ENCODE measurements at regions not wholly inside any gene's neighbourhood (a gene's known extent, or its start where the extent isn't known, plus 50 kb on each side); places are given as distances from the start of the nearest gene placed in this dataset.

- POLR2A ChIA-PET: interaction anchor here (0.6 kb wide), 1 partner anchor 177 kb away, joined by 3 read pairs; no protein-coding TSS in a partner anchor
These were observed 66.7 kb upstream of the ESR1 start for GRCh38 chr6:151740820-151741219.

GRCh38 chr6:151747896-151748295 lies 59.6 kb upstream of the ESR1 start:
- POLR2A ChIA-PET: no interaction called here
- CTCF ChIA-PET: no interaction called here

More at GRCh38 chr6:151740820-151741219, 66.7 kb upstream of the ESR1 start:
- CTCF ChIA-PET: interaction anchor here (1.3 kb wide), 1 partner anchor 10 kb away, joined by 4 read pairs; no protein-coding TSS in a partner anchor

GRCh38 chr6:151749341-151749740 lies 58.1 kb upstream of the ESR1 start:
- ChIA-PET POLR2A (no interaction called here), CTCF (interaction anchor here (1.5 kb wide), 1 partner anchor 18 kb away, joined by 3 read pairs; no protein-coding TSS in a partner anchor)

GRCh38 chr6:151753581-151753980 lies 53.9 kb upstream of the ESR1 start:
- CTCF ChIA-PET: no interaction called here
- POLR2A ChIA-PET: no interaction called here

GRCh38 chr6:151757506-151757955 lies 50.0 kb upstream of the ESR1 start:
- ChIA-PET CTCF (no interaction called here), POLR2A (no interaction called here)

All from activated CD8-positive, alpha-beta memory T cell treated with anti-CD3 and anti-CD28 coated beads for 36 hours (primary cell).